ENCODE measurements at regions not wholly inside any gene's neighbourhood (a gene's known extent, or its start where the extent isn't known, plus 50 kb on each side); places are given as distances from the start of the nearest gene placed in this dataset.

DNA sequence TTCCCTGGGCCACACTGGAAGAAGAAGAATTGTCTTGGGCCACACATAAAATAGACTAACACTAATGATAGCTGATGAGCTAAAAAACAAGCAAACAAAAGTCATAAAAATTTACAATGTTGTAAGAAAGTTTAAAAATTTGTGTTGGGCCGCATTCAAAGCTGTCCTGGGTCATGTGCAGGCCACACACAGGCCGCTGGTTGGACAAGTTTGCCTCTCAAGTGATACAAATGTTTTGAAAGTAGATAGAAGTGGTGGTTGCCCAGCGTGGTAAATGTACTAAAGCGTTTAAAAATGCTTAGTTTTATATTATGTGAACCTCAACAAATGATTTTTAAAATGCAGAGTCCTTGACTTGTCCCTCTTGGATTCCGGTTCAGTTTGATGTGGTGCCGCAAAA is 94.9 kb upstream of the TBCA start:
- TF ChIP-seq, protein P1, sequence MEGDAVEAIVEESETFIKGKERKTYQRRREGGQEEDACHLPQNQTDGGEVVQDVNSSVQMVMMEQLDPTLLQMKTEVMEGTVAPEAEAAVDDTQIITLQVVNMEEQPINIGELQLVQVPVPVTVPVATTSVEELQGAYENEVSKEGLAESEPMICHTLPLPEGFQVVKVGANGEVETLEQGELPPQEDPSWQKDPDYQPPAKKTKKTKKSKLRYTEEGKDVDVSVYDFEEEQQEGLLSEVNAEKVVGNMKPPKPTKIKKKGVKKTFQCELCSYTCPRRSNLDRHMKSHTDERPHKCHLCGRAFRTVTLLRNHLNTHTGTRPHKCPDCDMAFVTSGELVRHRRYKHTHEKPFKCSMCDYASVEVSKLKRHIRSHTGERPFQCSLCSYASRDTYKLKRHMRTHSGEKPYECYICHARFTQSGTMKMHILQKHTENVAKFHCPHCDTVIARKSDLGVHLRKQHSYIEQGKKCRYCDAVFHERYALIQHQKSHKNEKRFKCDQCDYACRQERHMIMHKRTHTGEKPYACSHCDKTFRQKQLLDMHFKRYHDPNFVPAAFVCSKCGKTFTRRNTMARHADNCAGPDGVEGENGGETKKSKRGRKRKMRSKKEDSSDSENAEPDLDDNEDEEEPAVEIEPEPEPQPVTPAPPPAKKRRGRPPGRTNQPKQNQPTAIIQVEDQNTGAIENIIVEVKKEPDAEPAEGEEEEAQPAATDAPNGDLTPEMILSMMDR (conservative IDR thresholded peaks at IDR 0.05; ENCODE audit: low read length), result no peak
- TF ChIP-seq EZH2phosphoT487 (IDR thresholded peaks at IDR 0.05; ENCODE audit: borderline replicate concordance, low read depth, low read length), result no peak

Data from OCI-LY7 (cell line).